ENCODE measurements at regions not wholly inside any gene's neighbourhood (a gene's known extent, or its start where the extent isn't known, plus 50 kb on each side); places are given as distances from the start of the nearest gene placed in this dataset.

DNA sequence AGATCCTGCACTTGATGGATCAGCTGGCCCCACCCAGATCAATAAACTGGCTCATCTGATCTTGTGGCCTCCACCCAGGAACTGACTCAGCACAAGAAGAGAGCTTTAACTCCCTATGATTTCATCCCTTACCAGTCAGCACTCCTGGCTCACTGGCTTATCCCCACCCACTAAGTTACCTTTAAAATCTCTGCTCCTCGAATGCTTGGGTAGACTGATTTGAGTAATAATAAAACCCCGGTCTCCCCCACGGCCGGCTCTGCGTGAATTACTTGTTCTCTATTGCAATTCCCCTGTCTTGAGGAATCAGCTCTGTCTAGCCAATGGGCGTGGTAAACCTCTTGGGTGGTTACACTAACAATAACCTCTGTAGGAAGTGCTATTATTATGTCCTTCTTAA, 83.7 kb downstream of the MBL2 start:
- DNase-seq (ENCODE audit: low read depth in 2 of 2), result no peak
- TF ChIP-seq, protein P1, sequence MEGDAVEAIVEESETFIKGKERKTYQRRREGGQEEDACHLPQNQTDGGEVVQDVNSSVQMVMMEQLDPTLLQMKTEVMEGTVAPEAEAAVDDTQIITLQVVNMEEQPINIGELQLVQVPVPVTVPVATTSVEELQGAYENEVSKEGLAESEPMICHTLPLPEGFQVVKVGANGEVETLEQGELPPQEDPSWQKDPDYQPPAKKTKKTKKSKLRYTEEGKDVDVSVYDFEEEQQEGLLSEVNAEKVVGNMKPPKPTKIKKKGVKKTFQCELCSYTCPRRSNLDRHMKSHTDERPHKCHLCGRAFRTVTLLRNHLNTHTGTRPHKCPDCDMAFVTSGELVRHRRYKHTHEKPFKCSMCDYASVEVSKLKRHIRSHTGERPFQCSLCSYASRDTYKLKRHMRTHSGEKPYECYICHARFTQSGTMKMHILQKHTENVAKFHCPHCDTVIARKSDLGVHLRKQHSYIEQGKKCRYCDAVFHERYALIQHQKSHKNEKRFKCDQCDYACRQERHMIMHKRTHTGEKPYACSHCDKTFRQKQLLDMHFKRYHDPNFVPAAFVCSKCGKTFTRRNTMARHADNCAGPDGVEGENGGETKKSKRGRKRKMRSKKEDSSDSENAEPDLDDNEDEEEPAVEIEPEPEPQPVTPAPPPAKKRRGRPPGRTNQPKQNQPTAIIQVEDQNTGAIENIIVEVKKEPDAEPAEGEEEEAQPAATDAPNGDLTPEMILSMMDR (IDR thresholded peaks at IDR 0.05; ENCODE audit: low read depth, low read length), result no peak
- no peak overlapping the region for H3K4me3 ChIP-seq (replicated peaks in 1 of 2; ENCODE audit: low read depth in 2 of 2, low read length in 2 of 2)

DNA sequence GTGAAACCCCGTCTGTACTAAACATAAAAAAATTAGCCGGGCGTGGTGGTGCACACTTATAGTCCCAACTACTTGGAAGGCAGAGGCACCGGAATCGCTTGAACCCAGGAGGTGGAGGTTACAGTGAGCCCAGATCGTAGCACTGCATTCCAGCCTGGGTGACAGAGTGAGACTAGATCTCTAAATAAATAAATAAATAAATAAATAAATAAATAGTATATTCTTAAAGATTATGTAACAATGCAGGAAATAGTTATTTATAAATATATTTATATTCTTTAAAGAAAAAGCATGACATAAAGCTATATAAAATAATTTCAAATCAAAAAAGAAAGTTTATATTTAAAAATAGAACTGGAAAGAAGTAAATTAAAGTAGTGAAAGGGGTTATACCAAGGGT, 76.4 kb downstream of the MBL2 start:
- no peak for DNase-seq (ENCODE audit: low read depth in 2 of 2)
- H3K4me3 ChIP-seq (replicated peaks in 1 of 2; ENCODE audit: low read depth in 2 of 2, low read length in 2 of 2), result no peak overlapping the region
- TF ChIP-seq, protein P1 (IDR thresholded peaks at IDR 0.05; ENCODE audit: low read depth, low read length), result no peak

DNA sequence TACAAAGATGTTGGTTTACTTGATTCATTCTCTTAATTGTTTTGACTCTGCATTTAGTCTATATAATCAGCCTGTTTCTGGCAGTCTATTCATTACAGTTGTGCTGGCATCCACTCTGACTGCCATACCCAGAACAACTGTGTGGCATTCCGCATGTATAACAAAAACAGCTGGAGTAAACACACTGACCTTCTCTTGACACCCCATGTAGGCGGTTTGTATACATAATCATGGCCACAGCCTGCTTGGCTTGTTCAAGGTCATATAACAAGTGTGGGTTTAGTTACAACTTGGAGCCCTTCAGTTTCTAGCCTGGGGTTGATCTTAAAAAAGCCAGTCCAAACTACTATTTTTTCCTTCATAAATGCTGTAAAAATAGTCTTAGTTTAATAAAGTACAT, 70.9 kb downstream of the MBL2 start:
- TF ChIP-seq, protein P1 (IDR thresholded peaks at IDR 0.05; ENCODE audit: low read depth, low read length), result no peak
- no peak overlapping the region for H3K4me3 ChIP-seq (replicated peaks in 1 of 2; ENCODE audit: low read depth in 2 of 2, low read length in 2 of 2)

DNA sequence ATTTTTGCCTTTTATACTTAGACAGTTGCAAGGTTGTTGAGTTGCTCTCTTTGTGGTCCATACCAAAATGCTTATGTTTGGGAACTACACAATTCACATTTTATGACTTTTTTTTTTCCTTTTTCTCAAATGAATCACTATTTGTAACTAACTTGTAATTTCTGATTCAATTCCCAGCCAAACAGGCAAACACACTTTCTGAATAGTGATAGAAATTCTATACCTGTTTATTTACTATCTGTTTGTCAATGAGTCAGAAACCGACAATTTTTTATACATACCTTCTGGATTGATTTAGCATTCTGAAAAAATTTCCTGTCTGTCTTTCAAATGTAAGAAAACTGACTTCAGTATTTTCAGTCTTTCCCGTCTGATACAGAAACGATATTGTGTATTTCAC, 69.1 kb downstream of the MBL2 start:
- DNase-seq (ENCODE audit: low read depth in 2 of 2), result no peak
- TF ChIP-seq, protein P1 (IDR thresholded peaks at IDR 0.05; ENCODE audit: low read depth, low read length), result no peak
- no peak overlapping the region for H3K4me3 ChIP-seq (replicated peaks in 1 of 2; ENCODE audit: low read depth in 2 of 2, low read length in 2 of 2)

More for the DNA sequence above, 70.9 kb downstream of the MBL2 start:
- DNase-seq (ENCODE audit: low read depth in 2 of 2), result no peak

DNA sequence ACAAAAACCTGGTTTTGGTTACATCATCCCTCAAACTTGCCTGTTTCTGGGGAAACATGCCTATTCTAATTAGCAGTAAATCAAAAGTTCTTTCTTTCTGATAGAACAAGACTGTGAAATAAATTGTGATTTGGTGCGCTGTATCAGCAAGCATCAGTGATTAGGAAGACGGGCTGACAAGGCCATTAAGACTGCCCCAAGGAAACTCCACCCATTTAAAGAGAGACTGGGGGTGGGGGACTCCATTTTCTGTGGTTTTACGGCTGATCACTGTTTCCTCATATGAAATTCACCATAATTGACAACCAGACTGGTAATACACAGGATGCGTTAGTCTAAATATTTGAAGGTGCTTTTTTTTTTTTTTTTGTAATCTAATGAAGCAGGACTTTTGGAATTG, 68.7 kb downstream of the MBL2 start:
- TF ChIP-seq, protein P1 (IDR thresholded peaks at IDR 0.05; ENCODE audit: low read depth, low read length), result no peak
- H3K4me3 ChIP-seq (replicated peaks in 1 of 2; ENCODE audit: low read depth in 2 of 2, low read length in 2 of 2), result no peak overlapping the region
- DNase-seq (ENCODE audit: low read depth in 2 of 2), result no peak

DNA sequence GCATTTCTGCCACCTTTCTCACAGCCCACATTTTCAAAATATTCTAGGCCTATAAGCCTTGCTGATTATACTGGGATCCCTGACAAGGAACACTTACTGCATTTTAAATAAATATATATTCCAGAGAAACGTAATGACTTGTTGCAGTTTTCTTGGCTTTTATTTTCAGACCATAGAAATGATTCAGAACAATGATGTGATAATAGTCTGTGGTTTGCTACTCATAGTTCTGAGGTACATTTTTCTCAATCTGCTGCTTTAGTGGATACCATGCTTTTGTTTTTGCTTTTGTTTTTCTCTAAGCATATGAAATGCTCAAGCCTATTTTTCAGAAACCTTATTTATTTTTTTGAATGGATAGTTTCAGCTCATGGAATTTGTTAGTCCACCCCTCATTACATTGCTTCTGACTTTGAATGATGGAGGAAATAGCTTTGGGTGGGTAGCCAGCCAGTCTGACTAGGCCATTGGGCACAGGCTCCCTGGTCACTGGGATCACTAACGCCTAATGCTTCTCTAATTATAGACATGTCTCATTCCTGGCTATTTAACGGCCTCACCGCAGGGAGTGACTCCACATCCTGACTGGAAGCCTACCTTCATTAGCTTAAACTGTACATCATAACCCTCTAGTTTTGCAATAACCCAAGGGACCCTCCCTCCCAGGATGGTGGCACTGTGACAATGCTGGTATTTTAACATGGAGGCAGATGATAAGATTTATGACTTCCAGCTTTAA, 66.1 kb downstream of the MBL2 start:
- peak in 1 of 2 donors; percentile 18 for DNase-seq (ENCODE audit: low read depth in 2 of 2)
- TF ChIP-seq, protein P1 (IDR thresholded peaks at IDR 0.05; ENCODE audit: low read depth, low read length), result no peak
- no peak overlapping the region for H3K4me3 ChIP-seq (replicated peaks in 1 of 2; ENCODE audit: low read depth in 2 of 2, low read length in 2 of 2)

Measured in cardiac fibroblast (primary cell).